Trophoblast cell (in vitro differentiated cells and primary cell): ENCODE measurements at regions not wholly inside any gene's neighbourhood (a gene's known extent, or its start where the extent isn't known, plus 50 kb on each side); places are given as distances from the start of the nearest gene placed in this dataset.
A peak's percentile ranks its signal among the peaks of the same experiment; 100 is the strongest.

Experiments
- DNase-seq, 2 donors: peaks; one replicate each; pipeline ENCODE4 v3.0.0-alpha.2; 2016
- H2AFZ ChIP-seq: 2 replicates; pipeline ENCODE4 v1.6.1; 2013; ENCODE audit warnings: low read length, moderate library complexity, mild to moderate bottlenecking; ENCODE audit not compliant: insufficient read depth, poor library complexity
- H2AK5ac ChIP-seq: 2 replicates; pipeline ENCODE4 v1.6.1; 2013; ENCODE audit warnings: mild to moderate bottlenecking, low read length
- H2BK120ac ChIP-seq: 2 replicates; pipeline ENCODE4 v1.6.1; 2013; ENCODE audit warnings: low read length, mild to moderate bottlenecking, moderate library complexity; ENCODE audit not compliant: insufficient read depth, poor library complexity
- H2BK12ac ChIP-seq: 2 replicates; pipeline ENCODE4 v1.6.1; 2013; ENCODE audit warnings: mild to moderate bottlenecking, low read length, moderate library complexity
- H2BK5ac ChIP-seq: 2 replicates; pipeline ENCODE4 v1.6.1; 2013; ENCODE audit warnings: low read length, low read depth, moderate library complexity, mild to moderate bottlenecking; ENCODE audit not compliant: poor library complexity
- H3K14ac ChIP-seq: 2 replicates; pipeline ENCODE4 v1.6.1; 2013; ENCODE audit warnings: mild to moderate bottlenecking, low read length
- H3K18ac ChIP-seq: 2 replicates; pipeline ENCODE4 v1.6.1; 2013; ENCODE audit warnings: mild to moderate bottlenecking, low read length
- H3K23ac ChIP-seq: 2 replicates; pipeline ENCODE4 v1.6.1; 2013; ENCODE audit warnings: low read length
- H3K27ac ChIP-seq: 2 replicates; pipeline ENCODE4 v1.5.1; 2013; ENCODE audit warnings: low read depth, mild to moderate bottlenecking, inconsistent platforms, low read length, moderate library complexity
- H3K27me3 ChIP-seq: 2 replicates; pipeline ENCODE4 v1.6.1; 2013; ENCODE audit warnings: inconsistent platforms, mild to moderate bottlenecking, low read length, moderate library complexity; ENCODE audit not compliant: insufficient read depth
- H3K36me3 ChIP-seq, 2 experiments: 1 replicate in 1 of 2; 2 replicates in 1 of 2; pipeline ENCODE4 v1.6.1; 2013; ENCODE audit warnings: low read length in 2 of 2, mild to moderate bottlenecking in 2 of 2, moderate library complexity in 1 of 2; ENCODE audit not compliant: insufficient read depth in 2 of 2, control insufficient read depth in 1 of 2
- H3K4ac ChIP-seq: 2 replicates; pipeline ENCODE4 v1.6.1; 2013; ENCODE audit warnings: low read depth, mild to moderate bottlenecking, low read length, moderate library complexity
- H3K4me1 ChIP-seq, 2 experiments: 1 replicate in 1 of 2; 2 replicates in 1 of 2; pipeline ENCODE4 v1.6.1; 2013; ENCODE audit warnings: low read length in 2 of 2, mild to moderate bottlenecking in 2 of 2, moderate library complexity in 1 of 2; ENCODE audit not compliant: insufficient read depth in 2 of 2, control insufficient read depth in 1 of 2
- H3K4me2 ChIP-seq: 2 replicates; pipeline ENCODE4 v1.6.1; 2013; ENCODE audit warnings: inconsistent platforms, mild to moderate bottlenecking, low read length, moderate library complexity
- H3K4me3 ChIP-seq: 2 replicates; pipeline ENCODE4 v1.5.1; 2013; ENCODE audit warnings: mild to moderate bottlenecking, low read depth, low read length, inconsistent platforms
- H3K79me1 ChIP-seq: one replicate; pipeline ENCODE4 v1.6.1; 2013; ENCODE audit warnings: low read length
- H3K79me2 ChIP-seq: 2 replicates; pipeline ENCODE4 v1.6.1; 2013; ENCODE audit warnings: low read length, mild to moderate bottlenecking; ENCODE audit not compliant: control insufficient read depth, insufficient read depth, poor library complexity
- H3K9ac ChIP-seq: 2 replicates; pipeline ENCODE4 v1.6.1; 2013; ENCODE audit warnings: mild to moderate bottlenecking, low read length
- H3K9me3 ChIP-seq: 2 replicates; pipeline ENCODE4 v1.6.1; 2013; ENCODE audit warnings: low read depth, mild to moderate bottlenecking, control low read depth, inconsistent platforms, low read length; ENCODE audit not compliant: insufficient read depth
- H4K12ac ChIP-seq: 2 replicates; pipeline ENCODE4 v1.6.1; 2013; ENCODE audit warnings: low read depth, mild to moderate bottlenecking, low read length, moderate library complexity
- H4K8ac ChIP-seq: 2 replicates; pipeline ENCODE4 v1.6.1; 2013; ENCODE audit warnings: low read depth, mild to moderate bottlenecking, low read length, moderate library complexity
- H4K91ac ChIP-seq: one replicate; pipeline ENCODE4 v1.6.1; 2013; ENCODE audit warnings: low read depth, mild to moderate bottlenecking, low read length, moderate library complexity
- WGBS: extraction: QIAGEN DNeasy Blood & Tissue Kit; methylation state at CpG from one replicate; pipeline ENCODE4 v1.1.7; 2013; ENCODE audit warnings: missing lambda C conversion rate; ENCODE audit not compliant: insufficient read length, insufficient coverage; ENCODE audit errors: extremely low coverage; 5-methylcytosine and 5-hydroxymethylcytosine counted together

DNA sequence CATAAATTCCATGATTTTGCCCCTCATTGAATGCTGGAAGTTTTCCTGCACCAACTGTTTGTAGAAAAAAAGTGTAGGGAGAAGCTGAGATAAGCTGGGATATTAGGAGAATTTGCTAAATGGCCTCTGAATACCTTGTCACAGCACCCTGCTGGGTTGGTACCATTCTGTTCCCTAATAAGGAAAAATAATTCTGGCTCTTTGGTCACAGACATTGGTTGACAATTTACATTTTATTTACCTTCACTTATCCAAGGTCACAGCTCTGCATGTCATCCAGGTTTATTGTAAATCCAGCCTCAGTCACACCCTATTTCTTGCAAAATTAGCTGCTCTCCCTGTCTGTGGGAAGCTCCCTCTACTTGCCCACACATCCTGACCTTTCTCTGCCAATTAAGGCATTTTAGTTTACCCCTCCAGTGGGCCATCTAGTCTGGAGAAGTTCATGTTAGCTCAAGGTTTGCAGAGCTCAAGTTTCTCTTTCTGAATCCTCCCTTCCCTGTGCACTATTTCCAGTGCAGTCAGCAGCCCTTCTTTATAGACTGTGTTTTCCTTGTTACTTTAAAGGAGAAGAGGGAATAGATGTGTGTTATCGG is 115.4 kb upstream of the NTRK2 start:
- Histone ChIP-seq H3K9ac (no peak overlapping the region), H3K27me3 (no peaks in the 10 kb centered on the region), H4K12ac (no peak overlapping the region), H3K4me3 (no peak overlapping the region), H4K91ac (no peak overlapping the region), H2BK5ac (no peak overlapping the region), H2BK12ac (no peak overlapping the region), H3K4me2 (no peak overlapping the region), H3K79me2 (no peaks in the 10 kb centered on the region), H2AK5ac (no peak overlapping the region), H2BK120ac (no peak overlapping the region), H3K27ac (no peak overlapping the region), H3K23ac (no peak overlapping the region), H3K4me1 (no peaks in the 10 kb centered on the region), H3K18ac (no peak overlapping the region), H4K8ac (no peak overlapping the region), H3K79me1 (no peaks in the 10 kb centered on the region), H3K14ac (no peak overlapping the region), H3K4ac (no peak overlapping the region), H2AFZ (no peak overlapping the region), H3K9me3 (peaks cover under 1% of the 10 kb centered on the region), H3K36me3 (no peaks in the 10 kb centered on the region)
- WGBS: no CpG with 5 or more reads among the region's 1 CpG
- DNase-seq: no peak

DNA sequence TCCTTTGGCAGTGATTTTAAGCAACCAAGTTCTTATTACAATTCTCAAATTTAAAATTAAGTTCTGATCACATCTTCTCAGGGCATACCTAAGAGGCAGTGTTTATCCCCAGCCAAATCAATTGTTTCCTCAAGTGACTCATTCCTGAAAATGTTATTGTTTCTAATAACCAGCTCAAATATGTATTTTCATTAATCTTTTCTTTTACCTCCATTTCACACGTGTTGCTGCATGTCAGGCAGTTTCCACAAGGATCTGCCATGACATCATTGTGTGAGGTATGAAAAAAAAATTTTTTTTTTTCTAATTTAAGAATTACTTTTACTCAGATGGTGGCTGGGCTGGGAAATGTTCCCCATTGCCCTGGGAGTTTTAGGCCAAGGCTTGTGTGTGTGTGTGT is 113.0 kb upstream of the NTRK2 start:
- no peaks in the 10 kb centered on the region for H3K27me3 ChIP-seq
- no peak overlapping the region for H4K12ac ChIP-seq
- WGBS: no CpG with 5 or more reads among the region's 1 CpG
- H3K9ac ChIP-seq: no peak overlapping the region
- no peak overlapping the region for H3K4ac ChIP-seq
- no peak overlapping the region for H3K14ac ChIP-seq
- H2BK5ac ChIP-seq: no peak overlapping the region
- H3K79me1 ChIP-seq: no peaks in the 10 kb centered on the region
- no peak overlapping the region for H4K91ac ChIP-seq
- H2AK5ac ChIP-seq: no peak overlapping the region
- H4K8ac ChIP-seq: no peak overlapping the region
- no peak overlapping the region for H3K4me3 ChIP-seq
- H2BK12ac ChIP-seq: no peak overlapping the region
- H3K4me1 ChIP-seq: no peaks in the 10 kb centered on the region
- H3K4me2 ChIP-seq: no peak overlapping the region
- no peak overlapping the region for H3K18ac ChIP-seq
- peaks cover 2% of the 10 kb centered on the region for H3K9me3 ChIP-seq
- no peak overlapping the region for H3K27ac ChIP-seq
- no peak overlapping the region for H3K23ac ChIP-seq
- H3K79me2 ChIP-seq: no peaks in the 10 kb centered on the region
- no peak for DNase-seq
- no peaks in the 10 kb centered on the region for H3K36me3 ChIP-seq
- no peak overlapping the region for H2AFZ ChIP-seq
- no peak overlapping the region for H2BK120ac ChIP-seq

DNA sequence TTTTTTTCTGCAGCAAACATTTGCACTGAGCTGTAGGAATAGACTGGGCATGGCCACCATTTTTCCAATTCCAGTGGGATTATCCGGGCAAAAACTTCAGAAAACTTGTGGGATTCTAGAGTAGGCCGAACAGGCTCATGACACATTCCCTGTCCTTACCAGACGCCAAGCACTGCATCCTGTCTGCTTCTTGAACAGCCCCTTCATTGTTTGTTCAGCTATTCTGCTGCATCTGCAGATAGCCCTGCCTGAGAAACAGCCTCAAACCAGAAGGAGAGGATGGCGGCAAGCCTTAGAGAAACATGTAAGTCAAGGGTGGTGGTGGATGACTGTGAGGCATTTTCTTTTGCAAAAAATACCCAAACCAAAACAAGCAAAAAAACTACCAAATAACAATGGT is 111.8 kb upstream of the NTRK2 start:
- H3K4me3 ChIP-seq: no peak overlapping the region
- no peaks in the 10 kb centered on the region for H3K27me3 ChIP-seq
- H2BK120ac ChIP-seq: no peak overlapping the region
- H4K12ac ChIP-seq: no peak overlapping the region
- no peaks in the 10 kb centered on the region for H3K36me3 ChIP-seq
- no peaks in the 10 kb centered on the region for H3K79me2 ChIP-seq
- no peaks in the 10 kb centered on the region for H3K79me1 ChIP-seq
- no peak overlapping the region for H3K9ac ChIP-seq
- no peak overlapping the region for H3K23ac ChIP-seq
- no peak overlapping the region for H4K8ac ChIP-seq
- no peak overlapping the region for H2AFZ ChIP-seq
- no peak overlapping the region for H4K91ac ChIP-seq
- no peak overlapping the region for H3K4me2 ChIP-seq
- no peak overlapping the region for H3K4ac ChIP-seq
- no CpG with 5 or more reads among the region's 4 CpGs for WGBS
- no peaks in the 10 kb centered on the region for H3K4me1 ChIP-seq
- H2AK5ac ChIP-seq: no peak overlapping the region
- no peak overlapping the region for H3K14ac ChIP-seq
- no peak overlapping the region for H2BK12ac ChIP-seq
- DNase-seq: no peak
- H3K9me3 ChIP-seq: peaks cover 2% of the 10 kb centered on the region
- peak overlapping the region; percentile 17 for H3K27ac ChIP-seq
- no peak overlapping the region for H2BK5ac ChIP-seq
- H3K18ac ChIP-seq: no peak overlapping the region

DNA sequence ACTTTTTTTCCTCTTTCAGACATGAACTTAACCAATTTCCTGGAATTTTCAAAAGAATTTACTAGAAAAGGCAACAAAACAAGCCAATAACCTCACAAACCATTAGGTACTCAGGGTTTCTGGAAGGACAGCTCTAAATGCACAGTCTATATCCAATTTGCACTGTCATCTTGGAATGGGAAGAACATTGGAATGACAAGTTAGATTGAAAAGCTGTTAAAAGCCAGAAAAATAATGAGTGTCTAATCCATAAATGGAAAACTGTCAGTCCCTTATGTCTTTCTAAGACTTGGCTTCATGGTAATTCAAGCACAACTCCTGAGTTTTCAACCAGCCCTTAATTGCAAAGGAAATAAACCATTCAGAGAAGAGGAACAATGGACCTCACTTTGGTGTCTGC is 105.8 kb upstream of the NTRK2 start:
- Histone ChIP-seq H3K4me2 (no peak overlapping the region), H3K4me3 (no peak overlapping the region), H4K8ac (no peak overlapping the region), H3K9ac (no peak overlapping the region), H3K18ac (no peak overlapping the region), H2AFZ (no peak overlapping the region), H3K23ac (no peak overlapping the region), H2AK5ac (no peak overlapping the region), H3K9me3 (peaks cover 2% of the 10 kb centered on the region), H3K27ac (no peak overlapping the region), H3K14ac (no peak overlapping the region), H2BK12ac (no peak overlapping the region), H3K27me3 (no peaks in the 10 kb centered on the region), H3K79me1 (no peaks in the 10 kb centered on the region), H3K36me3 (no peaks in the 10 kb centered on the region), H2BK5ac (no peak overlapping the region), H4K12ac (no peak overlapping the region), H3K79me2 (no peaks in the 10 kb centered on the region), H3K4ac (no peak overlapping the region), H2BK120ac (no peak overlapping the region), H3K4me1 (no peaks in the 10 kb centered on the region), H4K91ac (no peak overlapping the region)
- no peak for DNase-seq
